Hepatocyte (in vitro differentiated cells): ENCODE measurements at regions not wholly inside any gene's neighbourhood (a gene's known extent, or its start where the extent isn't known, plus 50 kb on each side); places are given as distances from the start of the nearest gene placed in this dataset.

ENCODE experiments used
- DNase-seq: peaks from one replicate; pipeline ENCODE4 v3.0.0-alpha.2; 2016; ENCODE audit warnings: low spot score
- H2AFZ ChIP-seq: fragments of 200-600 bp; sonication (generic); 2 replicates; pipeline ENCODE4 v1.6.0; 2016; ENCODE audit warnings: antibody characterized with exemption, mild to moderate bottlenecking
- H3K27ac ChIP-seq: fragments of 200-600 bp; sonication (generic); 2 replicates; pipeline ENCODE4 v1.5.1; 2016; ENCODE audit warnings: mild to moderate bottlenecking
- H3K27me3 ChIP-seq: fragments of 200-600 bp; sonication (generic); 2 replicates; pipeline ENCODE4 v1.6.1; 2016
- H3K36me3 ChIP-seq: fragments of 200-600 bp; sonication (generic); replicated peaks from 2 replicates; pipeline ENCODE4 v1.5.1; 2016; ENCODE audit warnings: low read depth; ENCODE audit not compliant: insufficient read depth
- H3K4me1 ChIP-seq: fragments of 200-600 bp; sonication (generic); 2 replicates; pipeline ENCODE4 v1.5.1; 2016; ENCODE audit warnings: mild to moderate bottlenecking, moderate library complexity; ENCODE audit not compliant: insufficient read depth
- H3K4me2 ChIP-seq: fragments of 200-600 bp; sonication (generic); 2 replicates; pipeline ENCODE4 v1.6.0; 2016
- H3K4me3 ChIP-seq: fragments of 200-600 bp; sonication (generic); 2 replicates; pipeline ENCODE4 v1.5.1; 2016; ENCODE audit warnings: mild to moderate bottlenecking
- H3K79me2 ChIP-seq: fragments of 200-600 bp; sonication (generic); 2 replicates; pipeline ENCODE4 v1.6.0; 2017; ENCODE audit warnings: mild to moderate bottlenecking
- H3K9me2 ChIP-seq: fragments of 200-600 bp; sonication (generic); replicated peaks from 2 replicates; pipeline ENCODE4 v1.6.0; 2017; ENCODE audit warnings: mild to moderate bottlenecking; ENCODE audit not compliant: insufficient read depth
- H3K9me3 ChIP-seq: fragments of 200-600 bp; sonication (generic); 2 replicates; pipeline ENCODE4 v1.5.1; 2016; ENCODE audit warnings: low read depth, mild to moderate bottlenecking
- H4K20me1 ChIP-seq: fragments of 200-600 bp; sonication (generic); 2 replicates; pipeline ENCODE4 v1.6.0; 2016; ENCODE audit warnings: mild to moderate bottlenecking; ENCODE audit not compliant: insufficient read depth, poor library complexity, severe bottlenecking
- EZH2 ChIP-seq: fragments of 200-600 bp; sonication (generic); IDR thresholded peaks from 2 replicates; pipeline ENCODE4 v1.6.1; 2016; ENCODE audit warnings: antibody characterized with exemption, mild to moderate bottlenecking, borderline replicate concordance
- EZH2phosphoT487 ChIP-seq: fragments of 200-600 bp; sonication (generic); IDR thresholded peaks from one replicate; pipeline ENCODE4 v1.6.1; 2018; ENCODE audit warnings: antibody characterized with exemption, mild to moderate bottlenecking, low read depth, moderate library complexity; ENCODE audit not compliant: unreplicated experiment, severe bottlenecking
- WGBS: methylation state at CpG from one replicate; pipeline ENCODE4 v1.1.6; 2016; ENCODE audit warnings: low lambda C conversion rate; ENCODE audit errors: missing lambda C conversion rate; 5-methylcytosine and 5-hydroxymethylcytosine counted together
- TF ChIP-seq, protein P1 (sequence below): fragments of 200-600 bp; sonication (generic); IDR thresholded peaks from 2 replicates; pipeline ENCODE4 v1.5.1; 2016; ENCODE audit warnings: antibody characterized with exemption, mild to moderate bottlenecking; ENCODE audit not compliant: poor library complexity

DNA sequence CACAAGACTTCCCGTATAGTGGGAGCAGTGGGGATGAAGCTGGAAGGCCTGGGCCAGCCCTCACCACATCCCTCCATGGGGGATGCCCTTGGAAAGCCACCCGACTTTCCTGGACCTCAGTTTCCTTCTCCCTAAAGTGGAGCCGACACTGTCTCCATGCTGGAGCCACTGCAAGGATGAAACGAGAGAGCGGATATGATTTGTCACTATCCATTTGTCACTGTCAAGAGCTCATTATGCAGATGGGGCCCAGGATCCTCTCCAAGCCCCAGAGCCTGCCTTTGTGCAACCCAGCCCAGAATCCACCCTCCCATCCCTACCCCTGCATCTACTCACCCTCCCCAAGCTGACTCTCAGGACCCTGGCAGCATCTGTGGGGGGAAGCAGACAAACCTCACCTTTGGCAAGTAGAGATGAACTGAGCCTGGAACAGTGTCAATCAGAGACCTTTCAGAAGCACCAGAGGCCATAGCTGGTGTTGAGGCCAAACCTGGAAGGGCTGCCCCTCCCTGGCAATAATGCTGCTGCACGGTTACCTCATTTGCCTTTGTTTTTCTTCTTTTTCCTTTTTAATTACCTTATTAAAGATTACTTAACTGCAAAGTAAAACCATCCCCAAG lies 287.7 kb upstream of the RTL1 start:
- no peaks in the 10 kb centered on the region for H3K9me2 ChIP-seq
- H3K79me2 ChIP-seq: no peaks in the 10 kb centered on the region
- no peaks in the 10 kb centered on the region for H3K4me1 ChIP-seq
- H3K27me3 ChIP-seq: no peaks in the 10 kb centered on the region
- no peak overlapping the region for H2AFZ ChIP-seq
- no peak for DNase-seq
- 92% methylated on average over 6 of the region's 6 CpGs for WGBS
- H4K20me1 ChIP-seq: no peaks in the 10 kb centered on the region
- no peaks in the 10 kb centered on the region for H3K9me3 ChIP-seq
- no peak overlapping the region for H3K4me2 ChIP-seq
- H3K27ac ChIP-seq: no peak overlapping the region
- TF ChIP-seq, protein P1, sequence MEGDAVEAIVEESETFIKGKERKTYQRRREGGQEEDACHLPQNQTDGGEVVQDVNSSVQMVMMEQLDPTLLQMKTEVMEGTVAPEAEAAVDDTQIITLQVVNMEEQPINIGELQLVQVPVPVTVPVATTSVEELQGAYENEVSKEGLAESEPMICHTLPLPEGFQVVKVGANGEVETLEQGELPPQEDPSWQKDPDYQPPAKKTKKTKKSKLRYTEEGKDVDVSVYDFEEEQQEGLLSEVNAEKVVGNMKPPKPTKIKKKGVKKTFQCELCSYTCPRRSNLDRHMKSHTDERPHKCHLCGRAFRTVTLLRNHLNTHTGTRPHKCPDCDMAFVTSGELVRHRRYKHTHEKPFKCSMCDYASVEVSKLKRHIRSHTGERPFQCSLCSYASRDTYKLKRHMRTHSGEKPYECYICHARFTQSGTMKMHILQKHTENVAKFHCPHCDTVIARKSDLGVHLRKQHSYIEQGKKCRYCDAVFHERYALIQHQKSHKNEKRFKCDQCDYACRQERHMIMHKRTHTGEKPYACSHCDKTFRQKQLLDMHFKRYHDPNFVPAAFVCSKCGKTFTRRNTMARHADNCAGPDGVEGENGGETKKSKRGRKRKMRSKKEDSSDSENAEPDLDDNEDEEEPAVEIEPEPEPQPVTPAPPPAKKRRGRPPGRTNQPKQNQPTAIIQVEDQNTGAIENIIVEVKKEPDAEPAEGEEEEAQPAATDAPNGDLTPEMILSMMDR: no peak
- TF ChIP-seq EZH2: no peak
- TF ChIP-seq EZH2phosphoT487: no peak
- no peaks in the 10 kb centered on the region for H3K36me3 ChIP-seq
- H3K4me3 ChIP-seq: no peak overlapping the region

DNA sequence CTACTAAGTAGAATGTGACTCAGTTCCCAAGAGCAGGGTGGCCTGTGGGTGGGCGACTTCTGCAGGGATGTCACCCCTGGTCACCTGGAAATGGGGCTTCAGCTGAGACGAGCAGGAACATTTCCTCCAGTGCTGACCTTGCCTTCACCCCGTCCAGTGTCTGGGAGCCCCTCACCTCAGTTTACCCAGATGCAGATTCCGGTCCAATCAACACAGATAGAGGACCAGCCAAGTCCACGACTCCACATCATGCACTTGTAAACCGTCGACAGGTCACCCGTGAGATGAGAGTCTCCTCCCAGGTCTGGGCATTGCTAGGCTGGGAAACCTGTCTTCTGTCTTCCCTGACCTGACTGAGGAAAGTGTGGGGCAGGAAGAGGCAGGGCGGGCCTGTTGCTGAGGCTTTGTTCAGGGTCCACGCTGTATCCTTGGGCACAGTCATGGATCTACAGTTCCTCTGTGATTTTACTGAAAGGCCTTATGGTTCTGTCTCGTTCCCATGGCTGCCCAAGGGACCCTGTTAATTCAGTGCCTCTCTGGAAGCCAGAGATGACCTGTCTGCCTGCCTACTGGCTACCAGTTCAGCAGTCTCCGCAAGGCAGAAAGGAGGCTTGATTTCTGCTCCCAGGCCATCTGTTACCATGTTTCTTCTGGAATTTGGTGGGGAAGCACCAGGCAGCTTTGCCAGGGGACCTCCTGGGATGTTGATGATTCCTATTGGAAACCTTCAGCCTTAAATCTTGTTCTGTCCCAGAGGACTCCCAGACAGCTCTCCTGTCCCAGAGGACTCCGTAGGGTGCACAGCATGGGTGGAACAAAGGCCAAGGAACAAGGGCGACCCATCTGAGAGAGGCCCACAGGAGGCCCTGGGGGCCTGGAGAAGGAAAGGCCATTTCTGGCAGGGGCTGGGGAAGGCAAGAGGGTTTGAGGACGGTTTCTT lies 288.5 kb upstream of the RTL1 start:
- 92% methylated on average over 15 of the region's 15 CpGs for WGBS
- Histone ChIP-seq H3K9me3 (no peaks in the 10 kb centered on the region), H3K27ac (no peak overlapping the region), H3K9me2 (no peaks in the 10 kb centered on the region), H3K27me3 (no peaks in the 10 kb centered on the region), H3K4me1 (no peaks in the 10 kb centered on the region), H3K4me3 (no peak overlapping the region), H4K20me1 (no peaks in the 10 kb centered on the region), H3K79me2 (no peaks in the 10 kb centered on the region), H3K4me2 (no peak overlapping the region), H2AFZ (no peak overlapping the region), H3K36me3 (no peaks in the 10 kb centered on the region)
- DNase-seq: no peak
- TF ChIP-seq, protein P1: no peak
- TF ChIP-seq EZH2 (no peak), EZH2phosphoT487 (no peak)

DNA sequence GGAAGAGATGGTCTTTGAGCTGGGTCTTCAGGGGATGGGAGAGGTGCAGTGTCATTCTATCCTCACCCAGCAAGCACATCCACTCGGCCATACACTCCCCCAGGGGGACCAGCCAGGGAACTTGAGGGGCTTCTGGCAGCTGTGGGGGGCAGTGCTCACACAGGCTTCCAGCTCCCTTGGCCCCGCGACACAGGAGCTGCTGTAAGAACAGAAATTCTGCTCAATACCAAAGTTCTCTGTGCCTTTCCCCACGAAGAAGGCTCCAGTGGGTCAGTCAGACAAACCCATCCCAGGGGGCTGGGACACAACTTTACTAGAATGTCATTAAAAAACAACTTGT lies 289.1 kb upstream of the RTL1 start:
- Histone ChIP-seq H3K9me3 (no peaks in the 10 kb centered on the region), H3K79me2 (no peaks in the 10 kb centered on the region), H3K4me2 (no peak overlapping the region), H3K4me1 (no peaks in the 10 kb centered on the region), H4K20me1 (no peaks in the 10 kb centered on the region), H2AFZ (no peak overlapping the region), H3K9me2 (no peaks in the 10 kb centered on the region), H3K4me3 (no peak overlapping the region), H3K27ac (no peak overlapping the region), H3K27me3 (no peaks in the 10 kb centered on the region), H3K36me3 (no peaks in the 10 kb centered on the region)
- no peak for TF ChIP-seq EZH2
- WGBS: 95% methylated on average over 4 of the region's 4 CpGs
- no peak for DNase-seq

DNA sequence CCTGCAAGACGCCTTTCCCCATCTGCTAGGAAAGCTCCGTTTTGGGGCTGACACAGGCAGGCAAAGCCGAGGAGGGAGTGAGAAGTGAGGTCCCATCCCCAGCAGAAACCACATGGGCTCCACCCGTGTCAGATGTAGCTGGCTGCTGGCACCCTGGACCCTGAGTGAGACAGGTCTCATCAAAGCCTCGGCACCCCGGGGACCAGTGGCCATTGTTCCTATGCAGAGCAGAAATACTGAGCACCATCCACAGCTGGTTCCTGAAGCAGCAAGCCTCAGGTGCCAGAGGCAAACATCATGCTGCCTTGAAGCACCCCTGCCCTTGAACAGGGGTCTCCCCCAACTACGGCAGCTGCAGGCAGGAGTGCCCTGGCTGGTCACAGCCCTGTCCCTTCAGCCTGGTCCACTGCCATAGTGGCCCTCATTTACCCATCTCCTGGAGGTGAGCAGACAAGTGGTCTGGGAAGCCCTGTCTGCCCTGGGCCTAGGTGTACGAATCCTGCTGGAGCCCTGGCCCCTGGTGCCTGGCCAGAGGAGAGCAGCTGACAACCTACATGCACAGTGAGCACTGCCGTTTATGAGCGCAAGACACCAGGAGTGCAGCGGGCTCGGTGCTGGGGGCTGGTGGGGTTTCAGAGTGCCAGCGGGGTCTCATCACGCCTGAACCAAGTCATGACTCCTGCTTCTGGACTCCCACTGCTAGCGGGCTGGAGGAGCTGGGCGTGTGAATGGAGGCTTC lies 289.8 kb upstream of the RTL1 start:
- Histone ChIP-seq H3K4me3 (no peak overlapping the region), H3K9me3 (no peaks in the 10 kb centered on the region), H3K27me3 (no peaks in the 10 kb centered on the region), H3K4me2 (no peak overlapping the region), H3K36me3 (no peaks in the 10 kb centered on the region), H2AFZ (no peak overlapping the region), H3K4me1 (no peaks in the 10 kb centered on the region), H3K27ac (no peak overlapping the region), H3K79me2 (no peaks in the 10 kb centered on the region), H3K9me2 (no peaks in the 10 kb centered on the region), H4K20me1 (no peaks in the 10 kb centered on the region)
- 87% methylated on average over 16 of the region's 16 CpGs for WGBS
- TF ChIP-seq, protein P1: no peak
- TF ChIP-seq EZH2phosphoT487 (no peak), EZH2 (no peak)
- DNase-seq: no peak
